ENCODE measurements at regions not wholly inside any gene's neighbourhood (a gene's known extent, or its start where the extent isn't known, plus 50 kb on each side); places are given as distances from the start of the nearest gene placed in this dataset.

- no peak for DNase-seq (ENCODE audit: extremely low read depth, low read depth)
- no peak for TF ChIP-seq CTCF (IDR thresholded peaks at IDR 0.05; ENCODE audit: low read depth, low read length)
These were observed 77.0 kb downstream of the NPY start for GRCh38 chr7:24361001-24361400.

- no peak for TF ChIP-seq CTCF (IDR thresholded peaks at IDR 0.05; ENCODE audit: low read depth, low read length)
- no peak for DNase-seq (ENCODE audit: extremely low read depth, low read depth)
These were observed 81.6 kb downstream of the NPY start for GRCh38 chr7:24365606-24366005.

GRCh38 chr7:24366876-24367275 lies 82.9 kb downstream of the NPY start:
- no peak for TF ChIP-seq CTCF (IDR thresholded peaks at IDR 0.05; ENCODE audit: low read depth, low read length)
- DNase-seq (ENCODE audit: extremely low read depth, low read depth): no peak

DNA sequence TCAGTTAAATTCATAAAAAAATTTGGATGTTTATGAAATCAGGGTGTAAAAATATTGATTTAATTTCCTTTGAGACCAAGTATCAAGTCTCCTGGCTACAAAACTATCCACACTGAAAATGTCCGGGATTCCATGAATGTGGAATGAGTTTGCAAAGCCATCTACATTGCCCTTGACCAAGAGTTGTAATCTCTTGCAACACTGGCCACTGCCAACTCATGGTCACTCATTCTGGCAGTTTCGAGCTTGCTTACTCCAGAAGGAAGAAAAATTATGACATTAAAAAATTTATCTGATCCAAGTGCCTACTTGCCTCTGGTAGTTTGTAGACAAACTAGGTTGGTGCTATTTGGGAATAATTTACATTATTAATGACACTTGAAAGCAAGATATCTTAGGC lies 84.2 kb downstream of the NPY start:
- no peak for DNase-seq (ENCODE audit: extremely low read depth, low read depth)
- TF ChIP-seq CTCF (IDR thresholded peaks at IDR 0.05; ENCODE audit: low read depth, low read length): no peak

DNA sequence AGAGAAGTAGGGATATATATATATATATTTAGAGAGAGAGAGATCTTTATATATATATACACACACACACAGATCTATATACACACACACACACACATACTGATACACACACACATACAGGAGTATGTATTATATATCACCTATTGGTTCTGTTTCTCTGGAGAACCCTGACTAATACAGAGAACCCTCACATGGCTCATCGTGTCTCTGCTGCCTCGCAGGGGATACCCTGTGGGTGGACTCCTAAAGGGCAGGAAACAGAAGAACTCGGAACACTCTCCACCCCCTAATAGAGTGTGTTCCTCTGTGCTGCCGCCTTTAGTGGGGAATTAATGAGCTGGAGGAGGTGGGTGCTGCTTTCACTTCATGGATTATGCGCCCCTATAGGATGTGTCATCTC lies 86.6 kb downstream of the NPY start:
- no peak for TF ChIP-seq CTCF (IDR thresholded peaks at IDR 0.05; ENCODE audit: low read depth, low read length)
- DNase-seq (ENCODE audit: extremely low read depth, low read depth): no peak

GRCh38 chr7:24372961-24373955 lies 89.3 kb downstream of the NPY start:
- no peak for DNase-seq (ENCODE audit: extremely low read depth, low read depth)
- no peak for TF ChIP-seq CTCF (IDR thresholded peaks at IDR 0.05; ENCODE audit: low read depth, low read length)

- no peak for TF ChIP-seq CTCF (IDR thresholded peaks at IDR 0.05; ENCODE audit: low read depth, low read length)
- no peak for DNase-seq (ENCODE audit: extremely low read depth, low read depth)
These were observed 95.1 kb downstream of the NPY start for GRCh38 chr7:24378871-24379616.

Measured in AG09319 (cell line).